ENCODE measurements at regions not wholly inside any gene's neighbourhood (a gene's known extent, or its start where the extent isn't known, plus 50 kb on each side); places are given as distances from the start of the nearest gene placed in this dataset.
"Not testable (repeated sequence)": the region's sequence is repeated elsewhere in the genome, so short reads cannot be mapped to it uniquely, and the experiment has no call there.

GRCh38 chr2:13696601-13697000, 935.9 kb upstream of the LRATD1 start:
- H3K9me3 Mint-ChIP-seq (ENCODE audit: low read depth) = no peaks in the 10 kb centered on the region
- H3K4me3 Mint-ChIP-seq (ENCODE audit: low read depth) = no peak overlapping the region
- no peaks in the 10 kb centered on the region for H3K27me3 Mint-ChIP-seq
- no peak for TF ChIP-seq CTCF (IDR thresholded peaks at IDR 0.05; ENCODE audit: unreplicated experiment)
- no peak for DNase-seq (ENCODE audit: low spot score, unreplicated experiment)
- H3K36me3 Mint-ChIP-seq (ENCODE audit: insufficient read depth) = no peaks in the 10 kb centered on the region
- no peak overlapping the region for H3K27ac Mint-ChIP-seq
- H3K4me1 Mint-ChIP-seq (ENCODE audit: low read depth) = no peaks in the 10 kb centered on the region

GRCh38 chr2:13698847-13699246, 933.7 kb upstream of the LRATD1 start:
- Mint-ChIP-seq H3K27ac (no peak overlapping the region), H3K4me1 (ENCODE audit: low read depth) (no peaks in the 10 kb centered on the region), H3K27me3 (no peaks in the 10 kb centered on the region), H3K4me3 (ENCODE audit: low read depth) (no peak overlapping the region), H3K9me3 (ENCODE audit: low read depth) (no peaks in the 10 kb centered on the region), H3K36me3 (ENCODE audit: insufficient read depth) (no peaks in the 10 kb centered on the region)
- TF ChIP-seq CTCF (IDR thresholded peaks at IDR 0.05; ENCODE audit: unreplicated experiment) = no peak
- DNase-seq (ENCODE audit: low spot score, unreplicated experiment) = no peak

- not testable (repeated sequence) for H3K9me3 Mint-ChIP-seq (ENCODE audit: low read depth); H3K36me3 Mint-ChIP-seq (ENCODE audit: insufficient read depth); DNase-seq (ENCODE audit: low spot score, unreplicated experiment); H3K27me3 Mint-ChIP-seq; H3K27ac Mint-ChIP-seq; H3K4me3 Mint-ChIP-seq (ENCODE audit: low read depth); H3K4me1 Mint-ChIP-seq (ENCODE audit: low read depth)
Measured at GRCh38 chr2:13699939-13700338, 932.6 kb upstream of the LRATD1 start.

GRCh38 chr2:13711154-13711553, 921.4 kb upstream of the LRATD1 start:
- H3K4me1 Mint-ChIP-seq (ENCODE audit: low read depth) = peaks cover 6% of the 10 kb centered on the region
- no peak for DNase-seq (ENCODE audit: low spot score, unreplicated experiment)
- no peaks in the 10 kb centered on the region for H3K9me3 Mint-ChIP-seq (ENCODE audit: low read depth)
- H3K36me3 Mint-ChIP-seq (ENCODE audit: insufficient read depth) = no peaks in the 10 kb centered on the region
- no peak overlapping the region for H3K4me3 Mint-ChIP-seq (ENCODE audit: low read depth)
- no peak for TF ChIP-seq CTCF (IDR thresholded peaks at IDR 0.05; ENCODE audit: unreplicated experiment)
- H3K27me3 Mint-ChIP-seq = no peaks in the 10 kb centered on the region
- no peak overlapping the region for H3K27ac Mint-ChIP-seq

GRCh38 chr2:13714466-13714865, 918.1 kb upstream of the LRATD1 start:
- H3K36me3 Mint-ChIP-seq (ENCODE audit: insufficient read depth) = no peaks in the 10 kb centered on the region
- no peak for DNase-seq (ENCODE audit: low spot score, unreplicated experiment)
- no peak for TF ChIP-seq CTCF (IDR thresholded peaks at IDR 0.05; ENCODE audit: unreplicated experiment)
- H3K27ac Mint-ChIP-seq = no peak overlapping the region
- H3K4me1 Mint-ChIP-seq (ENCODE audit: low read depth) = peaks cover 6% of the 10 kb centered on the region
- H3K27me3 Mint-ChIP-seq = no peaks in the 10 kb centered on the region
- H3K4me3 Mint-ChIP-seq (ENCODE audit: low read depth) = no peak overlapping the region
- H3K9me3 Mint-ChIP-seq (ENCODE audit: low read depth) = no peaks in the 10 kb centered on the region

GRCh38 chr2:13725945-13726344, 906.6 kb upstream of the LRATD1 start:
- peaks cover 3% of the 10 kb centered on the region for H3K4me1 Mint-ChIP-seq (ENCODE audit: low read depth)
- H3K36me3 Mint-ChIP-seq (ENCODE audit: insufficient read depth) = no peaks in the 10 kb centered on the region
- H3K9me3 Mint-ChIP-seq (ENCODE audit: low read depth) = no peaks in the 10 kb centered on the region
- H3K27ac Mint-ChIP-seq = no peak overlapping the region
- H3K4me3 Mint-ChIP-seq (ENCODE audit: low read depth) = no peak overlapping the region
- TF ChIP-seq CTCF (IDR thresholded peaks at IDR 0.05; ENCODE audit: unreplicated experiment) = no peak
- no peak for DNase-seq (ENCODE audit: low spot score, unreplicated experiment)
- H3K27me3 Mint-ChIP-seq = no peaks in the 10 kb centered on the region
